DMS114 treated with DMSO at 0.1 percent for 48 hours (cell line): ENCODE measurements at regions not wholly inside any gene's neighbourhood (a gene's known extent, or its start where the extent isn't known, plus 50 kb on each side); places are given as distances from the start of the nearest gene placed in this dataset.
"Not testable (repeated sequence)": the region's sequence is repeated elsewhere in the genome, so short reads cannot be mapped to it uniquely, and the experiment has no call there.

Experiments used
- DNase-seq: peaks from one replicate; lab custom pipeline; 2025; ENCODE audit not compliant: unreplicated experiment; lab: John Stamatoyannopoulos, UW

GRCh38 chr3:164752812-164753211, 325.5 kb downstream of the SI start:
- DNase-seq, result no peak

GRCh38 chr3:164748626-164749025, 329.7 kb downstream of the SI start:
- no peak for DNase-seq

- no peak for DNase-seq
Observed at GRCh38 chr3:164741869-164742268, 336.4 kb downstream of the SI start.

- no peak for DNase-seq
Observed at GRCh38 chr3:164737174-164737573, 341.1 kb downstream of the SI start.

- DNase-seq, result no peak
Observed at GRCh38 chr3:164732166-164732565, 346.1 kb downstream of the SI start.

- DNase-seq, result no peak
Observed at GRCh38 chr3:164730815-164731360, 347.4 kb downstream of the SI start.

- no peak for DNase-seq
Observed at GRCh38 chr3:164723396-164723795, 354.9 kb downstream of the SI start.

- not testable (repeated sequence) for DNase-seq
Observed at GRCh38 chr3:164702808-164703207, 375.5 kb downstream of the SI start.

GRCh38 chr3:164687902-164688301, 390.4 kb downstream of the SI start:
- no peak for DNase-seq

- no peak for DNase-seq
Observed at GRCh38 chr3:164687211-164687610, 391.1 kb downstream of the SI start.

- no peak for DNase-seq
Observed at GRCh38 chr3:164683489-164683888, 394.8 kb downstream of the SI start.

- no peak for DNase-seq
Observed at GRCh38 chr3:164679245-164679644, 399.1 kb downstream of the SI start.

- no peak for DNase-seq
Observed at GRCh38 chr3:164677317-164677716, 401.0 kb downstream of the SI start.

GRCh38 chr3:164673738-164674137, 404.6 kb downstream of the SI start:
- DNase-seq, result no peak

- DNase-seq, result no peak
Observed at GRCh38 chr3:164658125-164658524, 420.2 kb downstream of the SI start.

GRCh38 chr3:164657631-164658030, 420.7 kb downstream of the SI start:
- no peak for DNase-seq

- no peak for DNase-seq
Observed at GRCh38 chr3:164655462-164655861, 422.8 kb downstream of the SI start.

- DNase-seq, result no peak
Observed at GRCh38 chr3:164641071-164641470, 437.2 kb downstream of the SI start.

GRCh38 chr3:164640591-164640990, 437.7 kb downstream of the SI start:
- no peak for DNase-seq

GRCh38 chr3:164620956-164621355, 457.3 kb downstream of the SI start:
- DNase-seq, result no peak

- DNase-seq, result no peak
Observed at GRCh38 chr3:164620423-164620822, 457.9 kb downstream of the SI start.

- no peak for DNase-seq
Observed at GRCh38 chr3:164612751-164613150, 465.5 kb downstream of the SI start.

- no peak for DNase-seq
Observed at GRCh38 chr3:164608554-164609276, 469.6 kb downstream of the SI start.
